ENCODE measurements at regions not wholly inside any gene's neighbourhood (a gene's known extent, or its start where the extent isn't known, plus 50 kb on each side); places are given as distances from the start of the nearest gene placed in this dataset.

GRCh38 chr16:64864232-64864809, 257.5 kb downstream of the CDH11 start:
- peak; percentile 88 for DNase-seq (ENCODE audit: low read depth)
- no peak overlapping the region for H3K4me3 ChIP-seq (ENCODE audit: low read depth, low read length)
- TF ChIP-seq, protein P1, sequence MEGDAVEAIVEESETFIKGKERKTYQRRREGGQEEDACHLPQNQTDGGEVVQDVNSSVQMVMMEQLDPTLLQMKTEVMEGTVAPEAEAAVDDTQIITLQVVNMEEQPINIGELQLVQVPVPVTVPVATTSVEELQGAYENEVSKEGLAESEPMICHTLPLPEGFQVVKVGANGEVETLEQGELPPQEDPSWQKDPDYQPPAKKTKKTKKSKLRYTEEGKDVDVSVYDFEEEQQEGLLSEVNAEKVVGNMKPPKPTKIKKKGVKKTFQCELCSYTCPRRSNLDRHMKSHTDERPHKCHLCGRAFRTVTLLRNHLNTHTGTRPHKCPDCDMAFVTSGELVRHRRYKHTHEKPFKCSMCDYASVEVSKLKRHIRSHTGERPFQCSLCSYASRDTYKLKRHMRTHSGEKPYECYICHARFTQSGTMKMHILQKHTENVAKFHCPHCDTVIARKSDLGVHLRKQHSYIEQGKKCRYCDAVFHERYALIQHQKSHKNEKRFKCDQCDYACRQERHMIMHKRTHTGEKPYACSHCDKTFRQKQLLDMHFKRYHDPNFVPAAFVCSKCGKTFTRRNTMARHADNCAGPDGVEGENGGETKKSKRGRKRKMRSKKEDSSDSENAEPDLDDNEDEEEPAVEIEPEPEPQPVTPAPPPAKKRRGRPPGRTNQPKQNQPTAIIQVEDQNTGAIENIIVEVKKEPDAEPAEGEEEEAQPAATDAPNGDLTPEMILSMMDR (IDR thresholded peaks at IDR 0.05; ENCODE audit: insufficient read depth, low read depth, low read length) = no peak

GRCh38 chr16:64858076-64858475, 263.8 kb downstream of the CDH11 start:
- DNase-seq (ENCODE audit: low read depth) = no peak
- TF ChIP-seq, protein P1 (IDR thresholded peaks at IDR 0.05; ENCODE audit: insufficient read depth, low read depth, low read length) = no peak
- no peak overlapping the region for H3K4me3 ChIP-seq (ENCODE audit: low read depth, low read length)

- TF ChIP-seq, protein P1 (IDR thresholded peaks at IDR 0.05; ENCODE audit: insufficient read depth, low read depth, low read length) = no peak
Measured at GRCh38 chr16:64857411-64857810, 264.5 kb downstream of the CDH11 start.

DNA sequence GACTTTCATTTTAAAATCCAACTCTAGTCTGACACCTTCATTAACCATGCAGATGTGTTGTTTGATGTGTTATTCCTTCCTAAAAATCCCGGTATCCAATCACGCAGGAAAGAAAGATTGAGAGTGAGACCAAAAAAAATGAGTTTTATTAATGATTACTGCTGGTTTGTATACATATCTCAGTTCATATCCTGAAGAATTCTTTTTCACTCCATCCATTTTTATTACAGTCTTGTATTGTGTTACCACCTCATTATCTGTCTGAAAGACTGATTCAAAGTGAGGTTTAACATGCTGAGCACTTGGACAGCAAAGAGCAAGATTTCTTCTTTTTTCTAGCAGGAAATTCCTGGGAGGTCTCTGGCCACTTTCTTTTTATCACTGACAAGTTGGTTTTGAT, 268.3 kb downstream of the CDH11 start:
- DNase-seq (ENCODE audit: low read depth) = no peak
- no peak overlapping the region for H3K4me3 ChIP-seq (ENCODE audit: low read depth, low read length)
- TF ChIP-seq, protein P1 (IDR thresholded peaks at IDR 0.05; ENCODE audit: insufficient read depth, low read depth, low read length) = no peak

More at GRCh38 chr16:64857411-64857810, 264.5 kb downstream of the CDH11 start:
- no peak for DNase-seq (ENCODE audit: low read depth)
- H3K4me3 ChIP-seq (ENCODE audit: low read depth, low read length) = no peak overlapping the region

- no peak for DNase-seq (ENCODE audit: low read depth)
- TF ChIP-seq, protein P1 (IDR thresholded peaks at IDR 0.05; ENCODE audit: insufficient read depth, low read depth, low read length) = no peak
- no peak overlapping the region for H3K4me3 ChIP-seq (ENCODE audit: low read depth, low read length)
Measured at GRCh38 chr16:64846966-64847365, 274.9 kb downstream of the CDH11 start.

DNA sequence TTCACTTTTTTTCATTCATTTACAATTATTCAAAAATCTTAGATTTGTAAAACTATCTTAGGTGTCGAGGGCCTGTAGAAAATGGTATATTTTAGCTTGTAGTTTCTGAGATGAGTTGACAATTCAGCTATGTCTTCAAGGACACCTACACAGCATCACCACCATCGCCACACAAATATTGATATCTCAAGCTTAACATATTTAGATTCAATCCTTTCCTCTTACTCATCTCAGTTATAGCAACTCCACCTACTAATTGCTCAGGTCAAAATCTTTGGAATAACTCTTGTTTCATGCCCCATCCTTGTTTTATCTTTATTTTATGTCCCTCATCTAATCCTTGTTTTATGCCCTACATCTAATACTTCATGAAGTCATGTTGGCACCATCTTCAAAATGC, 276.8 kb downstream of the CDH11 start:
- no peak for DNase-seq (ENCODE audit: low read depth)
- H3K4me3 ChIP-seq (ENCODE audit: low read depth, low read length) = no peak overlapping the region
- TF ChIP-seq, protein P1 (IDR thresholded peaks at IDR 0.05; ENCODE audit: insufficient read depth, low read depth, low read length) = no peak

DNA sequence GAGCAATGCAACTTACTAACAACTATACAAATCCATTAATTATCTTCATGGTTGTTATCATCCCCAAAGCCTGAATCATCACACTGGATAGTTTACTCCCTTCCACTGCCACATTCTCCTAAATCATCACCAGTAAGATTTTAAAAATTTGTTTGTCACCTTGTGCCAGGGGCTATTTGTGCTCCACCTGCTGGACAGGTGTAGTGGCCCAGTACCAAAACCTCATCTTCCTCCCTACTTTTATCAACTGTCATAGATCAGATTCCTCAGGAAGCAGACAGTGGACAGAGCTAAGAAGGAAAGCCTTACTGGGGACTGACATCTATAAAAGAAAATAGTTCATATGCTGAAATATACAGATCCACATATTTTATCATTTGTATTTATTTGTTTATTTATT, 280.4 kb downstream of the CDH11 start:
- TF ChIP-seq, protein P1 (IDR thresholded peaks at IDR 0.05; ENCODE audit: insufficient read depth, low read depth, low read length) = peak; percentile 3
- peak; percentile 10 for DNase-seq (ENCODE audit: low read depth)
- H3K4me3 ChIP-seq (ENCODE audit: low read depth, low read length) = no peak overlapping the region

All from fibroblast of villous mesenchyme (primary cell).